ENCODE measurements at regions not wholly inside any gene's neighbourhood (a gene's known extent, or its start where the extent isn't known, plus 50 kb on each side); places are given as distances from the start of the nearest gene placed in this dataset.

DNA sequence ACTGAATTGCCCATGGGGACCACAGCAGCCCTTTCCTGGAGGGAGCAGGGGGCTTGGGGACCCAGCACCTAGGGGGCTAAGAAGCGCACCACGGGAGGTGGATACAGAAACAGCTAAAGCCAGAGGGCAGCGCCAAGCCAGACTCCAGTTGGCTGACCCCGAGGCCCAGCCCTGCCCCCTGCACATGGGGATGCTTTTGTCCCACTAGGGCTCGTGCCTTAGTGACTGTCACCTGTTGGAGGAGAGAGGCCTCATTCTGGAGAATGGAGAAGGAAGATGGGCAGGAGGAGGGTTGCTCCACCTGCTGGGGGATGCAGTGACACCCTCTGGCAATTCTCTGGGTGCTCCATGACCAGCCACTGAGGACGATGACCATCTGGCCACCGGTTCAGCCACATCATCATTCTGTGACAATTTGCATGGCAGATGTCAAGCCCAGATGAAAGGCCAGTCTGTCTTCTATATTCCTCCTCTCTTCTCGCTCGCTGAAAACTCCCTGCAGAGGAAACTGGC is 167.8 kb upstream of the TLE3 start:
- Histone ChIP-seq H3K36me3 (replicated peaks; ENCODE audit: insufficient read depth, low read depth) (no peaks in the 10 kb centered on the region), H3K27me3 (no peaks in the 10 kb centered on the region), H3K9me2 (replicated peaks; ENCODE audit: insufficient read depth) (no peaks in the 10 kb centered on the region), H2AFZ (no peak overlapping the region), H3K27ac (no peak overlapping the region), H4K20me1 (ENCODE audit: insufficient read depth, poor library complexity, severe bottlenecking) (no peaks in the 10 kb centered on the region), H3K9me3 (ENCODE audit: low read depth) (no peaks in the 10 kb centered on the region), H3K4me1 (ENCODE audit: insufficient read depth) (peaks cover 8% of the 10 kb centered on the region), H3K4me3 (no peak overlapping the region), H3K79me2 (no peaks in the 10 kb centered on the region), H3K4me2 (no peak overlapping the region)
- TF ChIP-seq EZH2 (IDR thresholded peaks at IDR 0.05; ENCODE audit: borderline replicate concordance) = no peak
- TF ChIP-seq, protein P1, sequence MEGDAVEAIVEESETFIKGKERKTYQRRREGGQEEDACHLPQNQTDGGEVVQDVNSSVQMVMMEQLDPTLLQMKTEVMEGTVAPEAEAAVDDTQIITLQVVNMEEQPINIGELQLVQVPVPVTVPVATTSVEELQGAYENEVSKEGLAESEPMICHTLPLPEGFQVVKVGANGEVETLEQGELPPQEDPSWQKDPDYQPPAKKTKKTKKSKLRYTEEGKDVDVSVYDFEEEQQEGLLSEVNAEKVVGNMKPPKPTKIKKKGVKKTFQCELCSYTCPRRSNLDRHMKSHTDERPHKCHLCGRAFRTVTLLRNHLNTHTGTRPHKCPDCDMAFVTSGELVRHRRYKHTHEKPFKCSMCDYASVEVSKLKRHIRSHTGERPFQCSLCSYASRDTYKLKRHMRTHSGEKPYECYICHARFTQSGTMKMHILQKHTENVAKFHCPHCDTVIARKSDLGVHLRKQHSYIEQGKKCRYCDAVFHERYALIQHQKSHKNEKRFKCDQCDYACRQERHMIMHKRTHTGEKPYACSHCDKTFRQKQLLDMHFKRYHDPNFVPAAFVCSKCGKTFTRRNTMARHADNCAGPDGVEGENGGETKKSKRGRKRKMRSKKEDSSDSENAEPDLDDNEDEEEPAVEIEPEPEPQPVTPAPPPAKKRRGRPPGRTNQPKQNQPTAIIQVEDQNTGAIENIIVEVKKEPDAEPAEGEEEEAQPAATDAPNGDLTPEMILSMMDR (IDR thresholded peaks at IDR 0.05; ENCODE audit: poor library complexity) = no peak
- TF ChIP-seq EZH2phosphoT487 (IDR thresholded peaks at IDR 0.05; ENCODE audit: low read depth, severe bottlenecking, unreplicated experiment) = no peak
- 93% methylated on average over 8 of the region's 9 CpGs for WGBS (ENCODE audit: low lambda C conversion rate, missing lambda C conversion rate)
- DNase-seq (ENCODE audit: low spot score) = no peak

DNA sequence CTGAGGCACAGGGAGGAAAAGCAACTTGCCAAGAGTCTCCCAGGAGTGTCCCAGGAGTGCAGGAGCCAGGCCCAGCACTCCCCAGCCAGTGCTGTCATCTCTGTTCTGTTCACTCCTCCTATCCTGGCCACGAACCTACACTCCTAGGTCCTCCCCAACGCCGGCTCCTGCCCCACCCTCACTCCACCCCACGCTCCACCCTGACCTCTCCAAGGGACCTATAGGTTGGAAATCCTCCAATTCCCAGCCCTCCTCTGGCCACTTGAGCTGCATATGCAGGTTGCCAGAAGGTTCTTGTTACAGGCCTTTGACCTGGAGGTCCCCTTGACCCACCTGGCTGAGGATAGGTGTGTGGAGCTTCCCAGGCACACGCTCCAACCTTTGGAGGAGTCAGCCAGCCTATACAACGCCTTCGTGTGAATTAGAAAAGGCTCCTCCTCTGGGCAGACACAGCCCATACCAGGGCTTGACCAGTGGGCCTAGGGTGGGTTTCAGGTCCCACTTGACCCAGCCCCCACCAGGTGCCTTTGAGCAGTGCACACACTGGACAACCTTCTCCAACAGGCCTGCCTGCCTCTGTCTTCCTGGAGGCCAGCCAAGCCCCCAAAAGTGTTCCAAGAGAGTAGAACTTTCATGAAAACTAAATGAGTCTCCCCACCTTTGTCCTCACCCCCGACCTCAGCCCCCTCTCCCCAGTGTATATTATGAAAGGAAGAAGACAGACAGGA is 167.2 kb upstream of the TLE3 start:
- H3K36me3 ChIP-seq (replicated peaks; ENCODE audit: insufficient read depth, low read depth) = no peaks in the 10 kb centered on the region
- H3K27ac ChIP-seq = no peak overlapping the region
- WGBS (ENCODE audit: low lambda C conversion rate, missing lambda C conversion rate) = 85% methylated on average over 7 of the region's 8 CpGs
- no peaks in the 10 kb centered on the region for H3K79me2 ChIP-seq
- no peak overlapping the region for H3K4me2 ChIP-seq
- no peaks in the 10 kb centered on the region for H4K20me1 ChIP-seq (ENCODE audit: insufficient read depth, poor library complexity, severe bottlenecking)
- peaks cover 4% of the 10 kb centered on the region for H3K4me1 ChIP-seq (ENCODE audit: insufficient read depth)
- TF ChIP-seq EZH2 (IDR thresholded peaks at IDR 0.05; ENCODE audit: borderline replicate concordance) (no peak), EZH2phosphoT487 (IDR thresholded peaks at IDR 0.05; ENCODE audit: low read depth, severe bottlenecking, unreplicated experiment) (no peak)
- TF ChIP-seq, protein P1 (IDR thresholded peaks at IDR 0.05; ENCODE audit: poor library complexity) = no peak
- H2AFZ ChIP-seq = no peak overlapping the region
- DNase-seq (ENCODE audit: low spot score) = no peak
- H3K4me3 ChIP-seq = no peak overlapping the region
- no peaks in the 10 kb centered on the region for H3K9me2 ChIP-seq (replicated peaks; ENCODE audit: insufficient read depth)
- H3K27me3 ChIP-seq = no peaks in the 10 kb centered on the region
- H3K9me3 ChIP-seq (ENCODE audit: low read depth) = no peaks in the 10 kb centered on the region

DNA sequence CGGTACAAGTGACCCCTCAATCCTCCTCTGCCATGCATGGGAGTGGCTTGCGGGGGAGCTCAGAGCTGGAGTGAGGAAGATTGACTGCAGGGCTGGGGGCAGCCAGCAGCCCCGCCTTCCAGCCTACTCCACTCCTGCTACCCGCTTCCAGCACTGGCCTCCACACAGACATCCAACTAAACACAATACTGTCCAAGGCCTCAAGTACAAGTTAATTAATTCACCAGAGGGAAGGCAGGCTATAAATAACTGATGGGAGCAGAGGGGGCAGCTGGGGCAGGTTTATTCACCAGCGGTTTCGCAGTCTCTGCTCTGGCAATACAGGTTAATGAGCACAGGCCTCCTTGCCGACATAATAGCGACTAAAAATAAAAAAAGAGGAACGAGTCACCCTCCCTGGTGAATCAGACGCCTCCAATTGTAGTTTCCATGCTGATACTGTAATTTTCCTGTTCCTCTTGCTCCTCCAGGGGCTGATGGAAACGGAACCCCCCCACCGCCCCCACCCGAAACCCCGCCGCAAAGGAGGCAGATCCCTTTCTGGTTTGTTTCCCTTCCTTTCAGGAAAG is 166.4 kb upstream of the TLE3 start:
- no peak for DNase-seq (ENCODE audit: low spot score)
- Histone ChIP-seq H3K9me3 (ENCODE audit: low read depth) (no peaks in the 10 kb centered on the region), H3K79me2 (no peaks in the 10 kb centered on the region), H3K36me3 (replicated peaks; ENCODE audit: insufficient read depth, low read depth) (no peaks in the 10 kb centered on the region), H3K4me2 (no peak overlapping the region), H3K27ac (no peak overlapping the region), H4K20me1 (ENCODE audit: insufficient read depth, poor library complexity, severe bottlenecking) (no peaks in the 10 kb centered on the region), H3K27me3 (no peaks in the 10 kb centered on the region), H3K4me3 (no peak overlapping the region), H3K4me1 (ENCODE audit: insufficient read depth) (peaks cover 4% of the 10 kb centered on the region), H2AFZ (no peak overlapping the region), H3K9me2 (replicated peaks; ENCODE audit: insufficient read depth) (no peaks in the 10 kb centered on the region)
- TF ChIP-seq, protein P1 (IDR thresholded peaks at IDR 0.05; ENCODE audit: poor library complexity) = no peak
- TF ChIP-seq EZH2phosphoT487 (IDR thresholded peaks at IDR 0.05; ENCODE audit: low read depth, severe bottlenecking, unreplicated experiment) (no peak), EZH2 (IDR thresholded peaks at IDR 0.05; ENCODE audit: borderline replicate concordance) (no peak)
- 63% methylated on average over 15 of the region's 15 CpGs for WGBS (ENCODE audit: low lambda C conversion rate, missing lambda C conversion rate)

Data from hepatocyte (in vitro differentiated cells).